Epithelial cell of proximal tubule (primary cell): ENCODE measurements at regions not wholly inside any gene's neighbourhood (a gene's known extent, or its start where the extent isn't known, plus 50 kb on each side); places are given as distances from the start of the nearest gene placed in this dataset.

Experiments
- DNase-seq: peaks from one replicate; pipeline ENCODE4 v3.0.0-alpha.2; 2011; ENCODE audit warnings: low read depth
- H3K4me3 ChIP-seq: 2 replicates; pipeline ENCODE4 v1.5.1; 2011; ENCODE audit warnings: low read depth, mild to moderate bottlenecking, low read length
- TF ChIP-seq, protein P1 (sequence below): conservative IDR thresholded peaks from 2 replicates; pipeline ENCODE4 v1.5.1; 2012; ENCODE audit warnings: low read depth, mild to moderate bottlenecking, low read length

DNA sequence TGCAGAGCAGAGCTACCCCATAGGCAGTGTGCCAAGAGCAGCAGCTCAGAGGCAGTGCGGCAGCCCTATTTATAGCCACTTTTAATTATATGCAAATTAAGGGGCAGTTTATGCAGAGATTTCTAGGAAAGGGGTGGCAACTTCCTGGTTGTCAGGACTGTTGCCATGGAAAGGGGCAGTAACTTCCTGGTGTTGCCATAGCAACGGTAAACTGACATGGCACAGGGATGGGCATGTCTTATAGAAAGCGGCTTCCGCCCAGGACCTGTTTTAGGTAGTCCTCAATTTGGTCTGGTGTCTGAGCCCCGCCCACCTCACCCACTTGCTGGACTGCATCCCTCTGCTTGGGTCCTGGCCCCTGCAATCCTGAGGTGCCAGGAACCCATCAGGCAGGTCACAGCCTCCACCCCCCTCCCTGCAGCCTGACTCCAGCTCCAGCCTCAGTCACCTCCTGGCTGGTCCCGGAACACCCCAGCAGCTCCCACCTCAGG lies 115.8 kb downstream of the TMEM130 start:
- no peak overlapping the region for H3K4me3 ChIP-seq
- DNase-seq, result no peak
- TF ChIP-seq, protein P1, sequence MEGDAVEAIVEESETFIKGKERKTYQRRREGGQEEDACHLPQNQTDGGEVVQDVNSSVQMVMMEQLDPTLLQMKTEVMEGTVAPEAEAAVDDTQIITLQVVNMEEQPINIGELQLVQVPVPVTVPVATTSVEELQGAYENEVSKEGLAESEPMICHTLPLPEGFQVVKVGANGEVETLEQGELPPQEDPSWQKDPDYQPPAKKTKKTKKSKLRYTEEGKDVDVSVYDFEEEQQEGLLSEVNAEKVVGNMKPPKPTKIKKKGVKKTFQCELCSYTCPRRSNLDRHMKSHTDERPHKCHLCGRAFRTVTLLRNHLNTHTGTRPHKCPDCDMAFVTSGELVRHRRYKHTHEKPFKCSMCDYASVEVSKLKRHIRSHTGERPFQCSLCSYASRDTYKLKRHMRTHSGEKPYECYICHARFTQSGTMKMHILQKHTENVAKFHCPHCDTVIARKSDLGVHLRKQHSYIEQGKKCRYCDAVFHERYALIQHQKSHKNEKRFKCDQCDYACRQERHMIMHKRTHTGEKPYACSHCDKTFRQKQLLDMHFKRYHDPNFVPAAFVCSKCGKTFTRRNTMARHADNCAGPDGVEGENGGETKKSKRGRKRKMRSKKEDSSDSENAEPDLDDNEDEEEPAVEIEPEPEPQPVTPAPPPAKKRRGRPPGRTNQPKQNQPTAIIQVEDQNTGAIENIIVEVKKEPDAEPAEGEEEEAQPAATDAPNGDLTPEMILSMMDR, result no peak

DNA sequence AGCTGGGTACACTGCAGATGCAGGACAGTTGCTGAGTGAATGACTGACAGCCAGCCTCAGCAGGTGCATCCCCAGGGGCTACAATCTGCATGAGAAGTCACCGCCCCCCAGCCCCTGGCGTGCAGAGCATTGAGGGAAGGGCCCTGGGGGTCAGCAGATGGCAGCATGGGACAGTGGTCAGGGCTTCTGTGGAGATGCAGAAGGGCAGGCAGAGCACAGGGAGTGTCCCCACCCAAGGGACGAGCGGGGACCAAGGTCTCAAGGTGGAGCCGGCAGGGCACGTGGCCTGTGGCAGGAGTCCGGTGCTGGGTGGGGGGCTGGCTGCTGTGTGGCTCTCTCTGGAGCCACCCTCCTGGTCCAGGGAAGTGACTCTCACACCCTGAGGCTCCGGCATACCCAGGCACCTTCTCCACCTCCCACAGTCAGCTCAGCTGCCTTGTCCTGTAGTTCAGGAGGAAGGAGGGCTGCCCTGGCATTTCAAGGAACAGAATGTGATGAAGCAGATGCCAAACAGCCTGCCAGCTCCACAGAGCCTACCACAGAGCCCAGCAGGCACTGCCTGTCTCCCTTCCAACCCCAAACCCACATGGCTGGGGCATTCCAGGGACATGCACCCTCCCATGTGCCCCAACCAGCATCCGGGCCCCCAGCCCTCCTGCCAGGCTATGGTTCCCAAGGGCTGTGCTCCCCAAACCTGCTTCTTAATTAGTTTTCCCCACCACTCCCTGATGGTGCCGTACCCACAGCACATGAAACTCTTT lies 114.5 kb downstream of the TMEM130 start:
- TF ChIP-seq, protein P1, result no peak
- H3K4me3 ChIP-seq, result no peak overlapping the region
- DNase-seq, result no peak

DNA sequence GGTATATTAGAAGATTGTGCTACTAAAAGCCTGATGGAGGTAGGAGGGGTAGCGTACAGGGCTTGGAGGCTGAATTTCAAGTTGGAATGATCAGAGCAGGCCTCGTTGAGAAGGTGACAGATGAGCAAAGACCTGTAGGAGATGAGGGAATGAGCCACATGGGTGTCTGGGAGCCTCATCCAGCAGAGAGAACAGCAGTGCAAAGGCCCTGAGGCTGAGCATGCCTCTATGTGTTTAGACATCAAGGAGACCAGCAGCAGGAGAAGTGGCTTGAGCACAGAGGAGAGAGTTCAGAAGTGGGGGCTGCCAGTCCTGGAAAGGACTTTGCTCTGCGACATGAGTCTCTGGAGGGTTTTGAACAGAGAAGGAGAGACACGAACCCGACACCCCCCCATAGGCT lies 111.7 kb downstream of the TMEM130 start:
- DNase-seq, result no peak
- TF ChIP-seq, protein P1, result no peak
- no peak overlapping the region for H3K4me3 ChIP-seq

DNA sequence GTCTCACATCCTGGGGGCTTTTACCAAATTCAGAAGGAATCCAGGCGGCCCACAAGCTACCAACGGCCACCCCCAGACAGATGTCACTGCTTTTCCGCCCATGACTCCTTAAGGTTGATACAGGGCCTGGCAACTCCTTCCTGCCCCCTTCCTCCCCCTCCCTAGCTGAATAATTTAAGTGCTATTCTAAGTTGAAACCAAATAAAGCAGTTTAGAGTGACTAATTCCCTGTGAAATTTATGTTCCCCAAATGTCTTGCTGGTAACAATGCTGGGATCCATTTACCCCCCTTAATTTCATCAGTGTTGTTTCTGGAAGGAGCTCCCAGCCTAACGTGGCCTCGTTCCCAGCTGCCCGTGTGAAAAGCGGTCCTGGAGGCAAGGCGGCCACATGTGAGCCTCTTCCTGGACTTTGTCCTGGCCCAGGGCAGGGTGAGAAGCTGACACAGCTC lies 109.6 kb downstream of the TMEM130 start:
- DNase-seq, result no peak

DNA sequence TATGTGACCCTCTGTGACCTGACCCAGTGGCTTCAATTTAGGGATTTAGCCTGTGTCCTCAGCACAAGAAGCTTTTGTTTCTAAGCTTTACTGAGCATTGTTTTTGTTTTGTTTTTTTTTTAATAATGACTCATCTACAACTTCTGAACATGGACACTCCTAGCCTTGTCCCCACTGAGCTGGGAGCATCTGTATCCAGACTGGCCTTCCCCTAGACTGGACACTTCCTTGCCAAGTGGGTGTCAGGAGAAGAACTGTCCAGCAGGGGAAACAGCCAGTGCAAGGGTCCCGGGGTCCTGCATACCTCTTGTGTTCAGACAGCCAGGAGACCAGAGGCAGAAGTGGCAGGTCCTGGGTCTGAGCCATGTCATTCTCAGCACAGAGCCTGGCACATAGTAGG lies 108.6 kb downstream of the TMEM130 start:
- TF ChIP-seq, protein P1, result no peak
- no peak overlapping the region for H3K4me3 ChIP-seq
- no peak for DNase-seq

More for the DNA sequence above, 109.6 kb downstream of the TMEM130 start:
- H3K4me3 ChIP-seq, result no peak overlapping the region
- TF ChIP-seq, protein P1, result no peak

DNA sequence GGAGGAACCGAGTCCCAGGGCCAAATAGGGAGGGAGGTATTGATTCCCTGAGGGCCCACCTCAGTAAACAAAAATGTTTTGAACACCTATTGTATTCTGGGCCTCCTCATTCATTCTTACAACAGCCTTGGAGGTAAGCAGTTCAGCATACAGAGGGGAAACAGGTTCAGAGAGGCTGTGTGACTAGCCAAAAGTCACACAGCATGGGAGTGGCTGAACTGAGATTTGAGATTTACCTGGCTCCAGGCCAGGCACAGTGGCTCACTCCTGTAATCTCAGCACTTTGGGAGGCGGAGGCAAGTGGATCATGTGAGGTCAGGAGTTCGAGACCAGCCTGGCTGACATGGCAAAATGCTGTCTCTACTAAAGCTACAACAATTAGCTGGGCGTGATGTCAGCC lies 107.2 kb downstream of the TMEM130 start:
- no peak for DNase-seq

More for the DNA sequence above, 107.2 kb downstream of the TMEM130 start:
- TF ChIP-seq, protein P1, result no peak
- no peak overlapping the region for H3K4me3 ChIP-seq
